Right hindlimb (tissue), 1 donor: ENCODE measurements at regions not wholly inside any gene's neighbourhood (a gene's known extent, or its start where the extent isn't known, plus 50 kb on each side); places are given as distances from the start of the nearest gene placed in this dataset.

Experiments
- DNase-seq: peaks from one replicate; pipeline ENCODE4 v3.0.0-alpha.2; 2018

GRCh38 chr4:142974328-142974727 is 128.2 kb upstream of the INPP4B start:
- no peak for DNase-seq

- DNase-seq, result no peak
These were observed 129.5 kb upstream of the INPP4B start for GRCh38 chr4:142975618-142976017.

- no peak for DNase-seq
These were observed 130.4 kb upstream of the INPP4B start for GRCh38 chr4:142976482-142976881.

GRCh38 chr4:142977182-142977581 is 131.1 kb upstream of the INPP4B start:
- DNase-seq, result no peak

GRCh38 chr4:142983065-142983464 is 137.0 kb upstream of the INPP4B start:
- DNase-seq, result no peak

GRCh38 chr4:142983589-142983988 is 137.5 kb upstream of the INPP4B start:
- DNase-seq, result no peak

- DNase-seq, result no peak
These were observed 138.9 kb upstream of the INPP4B start for GRCh38 chr4:142984871-142985585.

GRCh38 chr4:143016171-143016570 is 168.5 kb upstream of the USP38 start:
- DNase-seq, result no peak

- DNase-seq, result no peak
These were observed 167.5 kb upstream of the USP38 start for GRCh38 chr4:143017210-143017609.

GRCh38 chr4:143019351-143019750 is 165.4 kb upstream of the USP38 start:
- no peak for DNase-seq

- no peak for DNase-seq
These were observed 163.3 kb upstream of the USP38 start for GRCh38 chr4:143021384-143021783.

GRCh38 chr4:143023239-143023918 is 161.3 kb upstream of the USP38 start:
- no peak for DNase-seq

- no peak for DNase-seq
These were observed 159.5 kb upstream of the USP38 start for GRCh38 chr4:143025081-143025704.

- DNase-seq, result no peak
These were observed 158.1 kb upstream of the USP38 start for GRCh38 chr4:143026459-143027170.

GRCh38 chr4:143035661-143036060 is 149.1 kb upstream of the USP38 start:
- no peak for DNase-seq

- no peak for DNase-seq
These were observed 148.3 kb upstream of the USP38 start for GRCh38 chr4:143036443-143036842.

- no peak for DNase-seq
These were observed 138.3 kb upstream of the USP38 start for GRCh38 chr4:143046454-143046853.

- no peak for DNase-seq
These were observed 137.8 kb upstream of the USP38 start for GRCh38 chr4:143046906-143047305.

- DNase-seq, result no peak
These were observed 129.7 kb upstream of the USP38 start for GRCh38 chr4:143054971-143055370.

- no peak for DNase-seq
These were observed 128.7 kb upstream of the USP38 start for GRCh38 chr4:143055997-143056396.

- no peak for DNase-seq
These were observed 113.4 kb upstream of the USP38 start for GRCh38 chr4:143071351-143071750.

- no peak for DNase-seq
These were observed 108.0 kb upstream of the USP38 start for GRCh38 chr4:143076723-143077122.

GRCh38 chr4:143082701-143083100 is 102.0 kb upstream of the USP38 start:
- DNase-seq, result no peak
